Sigmoid colon (tissue), 6 donors: ENCODE measurements at regions not wholly inside any gene's neighbourhood (a gene's known extent, or its start where the extent isn't known, plus 50 kb on each side); places are given as distances from the start of the nearest gene placed in this dataset.

Source experiments
- DNase-seq: peaks from one replicate; pipeline ENCODE4 v3.0.0-alpha.2; 2019
- H3K27ac ChIP-seq, 4 donors: fragments of 200-600 bp; sonication (generic); one replicate each; pipeline ENCODE4 v1.5.1; 2016 to 2019; ENCODE audit warnings: mild to moderate bottlenecking in 1 of 4
- H3K27me3 ChIP-seq, 3 donors: fragments of 200-600 bp; sonication (generic); one replicate each; pipeline ENCODE4 v1.5.1; 2019; ENCODE audit warnings: mild to moderate bottlenecking in 1 of 3
- H3K36me3 ChIP-seq, 4 donors: fragments of 200-600 bp; sonication (generic); one replicate each; pipeline ENCODE4 v1.5.1; 2016 to 2019
- H3K4me1 ChIP-seq, 4 donors: fragments of 200-600 bp; sonication (generic); one replicate each; pipeline ENCODE4 v1.5.1; 2017 to 2019
- H3K4me3 ChIP-seq, 4 donors: fragments of 200-600 bp; sonication (generic); one replicate each; pipeline ENCODE4 v1.5.1; 2017 to 2019; ENCODE audit warnings: mild to moderate bottlenecking in 2 of 4, moderate library complexity in 1 of 4
- H3K9me3 ChIP-seq, 4 donors: fragments of 200-600 bp in 3 of 4; sonication (generic) in 3 of 4; one replicate each; pipeline versions ENCODE4 v1.5.1 to v1.6.1; 2013 to 2019
- EP300 ChIP-seq, 4 donors: sonication (generic); formaldehyde crosslinking; IDR thresholded peaks; one replicate each; pipeline ENCODE4 v1.6.1; 2017; ENCODE audit warnings: antibody characterized with exemption in 4 of 4
- POLR2A ChIP-seq, 2 donors: fragments of 450-650 bp; IDR thresholded peaks; one replicate each; pipeline ENCODE4 v1.6.1; 2016; ENCODE audit warnings: antibody characterized with exemption in 2 of 2, mild to moderate bottlenecking in 2 of 2, moderate library complexity in 2 of 2
- POLR2AphosphoS5 ChIP-seq, 4 donors: sonication (generic); formaldehyde crosslinking; IDR thresholded peaks; one replicate each; pipeline ENCODE4 v1.6.1; 2017; ENCODE audit warnings: antibody characterized with exemption in 4 of 4
- WGBS, 2 donors: extraction: QIAGEN DNeasy Blood & Tissue Kit; methylation state at CpG; one replicate each; pipeline ENCODE4 v1.1.7; 2013; 5-methylcytosine and 5-hydroxymethylcytosine counted together
- intact Hi-C: fragments of 100-400 bp; cut with DNase I; formaldehyde crosslinking; loops from one replicate; pipeline ENCODE4 v1.15.1; 2023
- TF ChIP-seq, protein P1 (sequence below), 4 experiments: fragments of 450-650 bp in 3 of 4; fragments of 200-600 bp in 1 of 4; IDR thresholded peaks; one replicate each; pipeline ENCODE4 v1.5.1; 2016 to 2019; ENCODE audit warnings: antibody characterized with exemption in 4 of 4, mild to moderate bottlenecking in 3 of 4, moderate library complexity in 2 of 4
- donor health status: healthy with polysubstance abuse.
- donor health status: healthy.

DNA sequence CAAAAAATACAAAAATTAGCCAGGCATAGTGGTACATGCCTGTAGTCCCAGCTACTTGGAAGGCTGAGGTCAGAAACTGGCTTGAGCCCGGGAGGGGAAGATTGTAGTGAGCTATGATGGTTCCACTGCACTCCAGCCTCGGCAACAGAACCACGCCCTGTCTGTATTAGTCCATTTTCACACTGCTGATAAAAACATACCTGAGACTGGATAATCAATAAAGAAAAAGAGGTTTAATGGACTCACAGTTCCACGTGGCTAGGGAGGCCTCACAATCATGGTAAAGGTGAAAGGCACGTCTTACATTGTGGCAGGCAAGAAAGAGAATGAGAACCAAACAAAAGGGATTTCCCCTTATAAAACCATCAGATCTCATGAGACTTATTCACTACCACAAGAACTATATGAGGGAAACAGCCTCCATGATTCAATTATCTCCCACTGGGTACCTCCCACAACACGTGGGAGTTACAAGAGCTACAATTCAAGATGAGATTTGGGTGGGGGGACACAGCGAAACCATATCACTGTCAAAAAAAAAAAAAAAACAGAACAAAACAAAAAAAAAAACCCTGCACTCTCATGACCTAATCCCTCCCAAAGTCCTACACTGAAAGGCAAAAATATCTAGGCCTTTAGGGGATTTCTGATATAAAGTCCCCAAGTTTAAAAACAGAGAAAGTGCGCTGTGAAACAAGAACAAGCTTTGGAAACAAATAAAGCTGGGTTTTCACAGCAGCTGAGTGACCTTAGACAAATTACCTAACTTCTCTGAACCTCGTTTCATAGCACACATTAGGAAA, 224.7 kb downstream of the IGSF11 start:
- H3K9me3 ChIP-seq = no peaks in the 10 kb centered on the region
- 58 to 81% methylated on average over 9 of the region's 9 CpGs for WGBS, 2 donors
- H3K4me3 ChIP-seq = no peak overlapping the region
- no peaks in the 10 kb centered on the region for H3K27me3 ChIP-seq
- intact Hi-C loops = loop anchor here (10.0 kb wide), 1 partner anchor 1945 kb away; no protein-coding TSS in a partner anchor
- DNase-seq = no peak
- no peak for TF ChIP-seq EP300 (IDR thresholded peaks at IDR 0.05)
- TF ChIP-seq, protein P1, sequence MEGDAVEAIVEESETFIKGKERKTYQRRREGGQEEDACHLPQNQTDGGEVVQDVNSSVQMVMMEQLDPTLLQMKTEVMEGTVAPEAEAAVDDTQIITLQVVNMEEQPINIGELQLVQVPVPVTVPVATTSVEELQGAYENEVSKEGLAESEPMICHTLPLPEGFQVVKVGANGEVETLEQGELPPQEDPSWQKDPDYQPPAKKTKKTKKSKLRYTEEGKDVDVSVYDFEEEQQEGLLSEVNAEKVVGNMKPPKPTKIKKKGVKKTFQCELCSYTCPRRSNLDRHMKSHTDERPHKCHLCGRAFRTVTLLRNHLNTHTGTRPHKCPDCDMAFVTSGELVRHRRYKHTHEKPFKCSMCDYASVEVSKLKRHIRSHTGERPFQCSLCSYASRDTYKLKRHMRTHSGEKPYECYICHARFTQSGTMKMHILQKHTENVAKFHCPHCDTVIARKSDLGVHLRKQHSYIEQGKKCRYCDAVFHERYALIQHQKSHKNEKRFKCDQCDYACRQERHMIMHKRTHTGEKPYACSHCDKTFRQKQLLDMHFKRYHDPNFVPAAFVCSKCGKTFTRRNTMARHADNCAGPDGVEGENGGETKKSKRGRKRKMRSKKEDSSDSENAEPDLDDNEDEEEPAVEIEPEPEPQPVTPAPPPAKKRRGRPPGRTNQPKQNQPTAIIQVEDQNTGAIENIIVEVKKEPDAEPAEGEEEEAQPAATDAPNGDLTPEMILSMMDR (IDR thresholded peaks at IDR 0.05) = no peak
- no peak for TF ChIP-seq POLR2AphosphoS5 (IDR thresholded peaks at IDR 0.05)
- no peak for TF ChIP-seq POLR2A (IDR thresholded peaks at IDR 0.05)
- no peaks in the 10 kb centered on the region for H3K36me3 ChIP-seq
- H3K27ac ChIP-seq = no peak overlapping the region
- H3K4me1 ChIP-seq = no peaks in the 10 kb centered on the region

DNA sequence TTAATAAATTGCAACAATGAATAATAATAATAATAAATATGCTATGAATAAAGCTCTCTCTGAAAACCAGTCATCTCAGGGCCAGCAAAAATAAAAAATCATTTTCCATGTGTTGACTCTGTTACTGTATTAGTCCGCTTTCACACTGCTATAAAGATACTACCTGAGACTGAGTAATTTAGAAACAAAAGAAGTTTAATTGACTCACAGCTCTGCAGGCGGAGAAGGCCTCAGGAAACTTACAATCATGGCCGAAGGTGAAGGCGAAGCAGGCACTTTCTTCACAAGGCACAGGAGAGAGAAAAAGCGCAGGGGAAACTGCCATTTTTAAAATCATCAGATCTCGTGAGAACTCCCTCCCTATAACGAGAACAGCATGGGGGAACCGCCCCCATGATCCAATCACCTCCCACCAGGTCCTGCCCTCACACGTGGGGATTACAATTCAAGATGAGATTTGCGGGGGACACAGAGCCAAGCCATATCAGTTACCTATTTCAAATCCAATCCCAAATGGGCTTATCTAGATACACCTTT, 224.1 kb downstream of the IGSF11 start:
- intact Hi-C loops = loop anchor here (10.0 kb wide), 1 partner anchor 1946 kb away; no protein-coding TSS in a partner anchor
- DNase-seq = no peak
- TF ChIP-seq, protein P1 (IDR thresholded peaks at IDR 0.05) = no peak
- TF ChIP-seq EP300 (IDR thresholded peaks at IDR 0.05) (no peak), POLR2A (IDR thresholded peaks at IDR 0.05) (no peak), POLR2AphosphoS5 (IDR thresholded peaks at IDR 0.05) (no peak)
- H3K4me1 ChIP-seq = no peaks in the 10 kb centered on the region
- no peaks in the 10 kb centered on the region for H3K27me3 ChIP-seq
- H3K9me3 ChIP-seq = no peaks in the 10 kb centered on the region
- no peaks in the 10 kb centered on the region for H3K36me3 ChIP-seq
- H3K4me3 ChIP-seq = no peak overlapping the region
- no peak overlapping the region for H3K27ac ChIP-seq
- 78 to 82% methylated on average over 10 of the region's 10 CpGs for WGBS, 2 donors

DNA sequence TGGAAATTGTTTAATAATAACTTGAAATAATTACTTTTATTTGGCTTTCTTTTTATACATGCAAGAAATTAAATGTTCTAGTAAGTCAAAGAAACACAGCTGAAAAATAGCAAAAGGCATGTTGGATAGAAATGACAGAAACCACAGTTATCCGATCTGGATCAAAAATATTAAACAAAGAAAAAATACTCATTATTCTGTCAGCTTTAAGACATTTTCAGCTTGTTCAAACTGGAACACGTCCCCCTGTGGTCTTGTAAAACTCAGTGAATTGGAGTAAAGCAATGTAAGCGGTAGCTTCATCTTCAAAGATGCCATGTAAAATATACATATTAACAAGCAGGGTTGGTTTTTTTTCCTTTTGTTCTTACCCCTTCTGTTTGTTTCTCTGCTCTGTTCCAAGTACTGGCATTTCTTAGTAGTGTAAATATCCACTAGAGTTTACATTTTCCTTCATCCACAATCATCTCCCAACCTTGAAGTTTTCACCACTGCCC, 223.4 kb downstream of the IGSF11 start:
- WGBS, 2 donors = 61 to 67% methylated on average over 3 of the region's 3 CpGs
- H3K4me1 ChIP-seq = no peaks in the 10 kb centered on the region
- no peak overlapping the region for H3K4me3 ChIP-seq
- no peak for DNase-seq
- intact Hi-C loops = loop anchor here (10.0 kb wide), 1 partner anchor 1946 kb away; no protein-coding TSS in a partner anchor
- no peaks in the 10 kb centered on the region for H3K9me3 ChIP-seq
- H3K27me3 ChIP-seq = no peaks in the 10 kb centered on the region
- TF ChIP-seq, protein P1 (IDR thresholded peaks at IDR 0.05) = no peak
- TF ChIP-seq POLR2AphosphoS5 (IDR thresholded peaks at IDR 0.05) (no peak), EP300 (IDR thresholded peaks at IDR 0.05) (no peak), POLR2A (IDR thresholded peaks at IDR 0.05) (no peak)
- H3K36me3 ChIP-seq = no peaks in the 10 kb centered on the region
- no peak overlapping the region for H3K27ac ChIP-seq

DNA sequence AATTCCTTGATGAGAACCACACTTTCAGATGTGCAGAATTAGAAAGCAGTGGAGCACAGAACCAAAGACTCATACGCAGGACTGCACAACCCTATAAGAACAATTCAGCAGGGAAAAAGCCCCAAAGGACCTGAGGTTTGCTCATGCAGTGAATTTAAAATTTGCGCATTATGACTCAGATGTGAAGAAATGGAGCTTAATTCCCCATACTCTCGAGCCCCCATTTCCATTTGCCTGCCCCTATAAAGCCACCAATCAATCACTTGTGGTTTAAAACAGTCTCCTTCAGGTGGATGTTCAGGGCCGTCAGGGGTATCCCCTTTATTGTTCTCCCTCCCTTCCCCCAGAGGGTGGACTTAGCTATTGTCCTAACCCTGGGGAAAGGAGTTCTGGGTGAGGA, 221.2 kb downstream of the IGSF11 start:
- Histone ChIP-seq H3K27ac (no peak overlapping the region), H3K9me3 (no peaks in the 10 kb centered on the region), H3K4me1 (no peaks in the 10 kb centered on the region), H3K36me3 (no peaks in the 10 kb centered on the region), H3K4me3 (no peak overlapping the region), H3K27me3 (no peaks in the 10 kb centered on the region)
- 62 to 71% methylated on average over 4 of the region's 4 CpGs for WGBS, 2 donors
- TF ChIP-seq EP300 (IDR thresholded peaks at IDR 0.05) = no peak
- TF ChIP-seq, protein P1 (IDR thresholded peaks at IDR 0.05) = no peak
- TF ChIP-seq POLR2A (IDR thresholded peaks at IDR 0.05) = no peak
- no peak for TF ChIP-seq POLR2AphosphoS5 (IDR thresholded peaks at IDR 0.05)
- intact Hi-C loops = loop anchor here (10.0 kb wide), 1 partner anchor 1949 kb away; no protein-coding TSS in a partner anchor
- no peak for DNase-seq
